ENCODE measurements at regions not wholly inside any gene's neighbourhood (a gene's known extent, or its start where the extent isn't known, plus 50 kb on each side); places are given as distances from the start of the nearest gene placed in this dataset.

- Histone ChIP-seq H3K4me3 (no peak overlapping the region), H3K36me3 (no peaks in the 10 kb centered on the region), H3K4me1 (no peaks in the 10 kb centered on the region), H3K9me3 (no peaks in the 10 kb centered on the region), H3K27me3 (no peaks in the 10 kb centered on the region), H3K27ac (no peak overlapping the region)
- intact Hi-C loops (cut with DNase I), result no loop called here
- WGBS, 2 donors, result 36 to 53% methylated on average over 2 of the region's 2 CpGs
- DNase-seq, result no peak
- TF ChIP-seq POLR2A (IDR thresholded peaks at IDR 0.05) (no peak), CTCF (IDR thresholded peaks at IDR 0.05) (no peak)
These were observed 639.3 kb upstream of the KIRREL3 start for GRCh38 chr11:127639916-127640315.

GRCh38 chr11:127632976-127633680 lies 632.6 kb upstream of the KIRREL3 start:
- no peaks in the 10 kb centered on the region for H3K9me3 ChIP-seq
- intact Hi-C loops (cut with DNase I), result no loop called here

GRCh38 chr11:127632546-127632945 lies 632.0 kb upstream of the KIRREL3 start:
- Histone ChIP-seq H3K9me3 (no peaks in the 10 kb centered on the region), H3K4me1 (no peaks in the 10 kb centered on the region), H3K36me3 (no peaks in the 10 kb centered on the region), H3K27me3 (no peaks in the 10 kb centered on the region), H3K27ac (no peak overlapping the region), H3K4me3 (no peak overlapping the region)
- DNase-seq, result no peak
- intact Hi-C loops (cut with DNase I), result no loop called here
- TF ChIP-seq CTCF (IDR thresholded peaks at IDR 0.05), result no peak
- 46 to 63% methylated on average over 4 of the region's 4 CpGs for WGBS, 2 donors

More at GRCh38 chr11:127632976-127633680, 632.6 kb upstream of the KIRREL3 start:
- no peak for TF ChIP-seq POLR2A (IDR thresholded peaks at IDR 0.05)
- TF ChIP-seq CTCF (IDR thresholded peaks at IDR 0.05), result no peak
- no peaks in the 10 kb centered on the region for H3K4me1 ChIP-seq
- DNase-seq, result no peak
- 52% methylated on average over 2 of the region's 2 CpGs for WGBS, 2 donors
- no peak overlapping the region for H3K27ac ChIP-seq
- no peaks in the 10 kb centered on the region for H3K36me3 ChIP-seq
- no peaks in the 10 kb centered on the region for H3K27me3 ChIP-seq
- no peak overlapping the region for H3K4me3 ChIP-seq

- intact Hi-C loops (cut with DNase I), result no loop called here
- no peak for TF ChIP-seq POLR2A (IDR thresholded peaks at IDR 0.05)
- TF ChIP-seq CTCF (IDR thresholded peaks at IDR 0.05), result no peak
- Histone ChIP-seq H3K4me3 (no peak overlapping the region), H3K4me1 (no peaks in the 10 kb centered on the region), H3K27me3 (no peaks in the 10 kb centered on the region), H3K9me3 (no peaks in the 10 kb centered on the region), H3K36me3 (no peaks in the 10 kb centered on the region), H3K27ac (no peak overlapping the region)
- DNase-seq, result no peak
- WGBS, 2 donors, result 88 to 89% methylated on average over 5 of the region's 5 CpGs
These were observed 631.4 kb upstream of the KIRREL3 start for GRCh38 chr11:127631974-127632373.

GRCh38 chr11:127629200-127629599 lies 628.6 kb upstream of the KIRREL3 start:
- intact Hi-C loops (cut with DNase I), result no loop called here
- no peaks in the 10 kb centered on the region for H3K36me3 ChIP-seq
- DNase-seq, result no peak
- 60 to 75% methylated on average over 3 of the region's 3 CpGs for WGBS, 2 donors
- no peak overlapping the region for H3K27ac ChIP-seq
- H3K4me3 ChIP-seq, result no peak overlapping the region
- no peaks in the 10 kb centered on the region for H3K9me3 ChIP-seq
- no peaks in the 10 kb centered on the region for H3K4me1 ChIP-seq
- TF ChIP-seq CTCF (IDR thresholded peaks at IDR 0.05), result no peak
- no peaks in the 10 kb centered on the region for H3K27me3 ChIP-seq
